ENCODE measurements at regions not wholly inside any gene's neighbourhood (a gene's known extent, or its start where the extent isn't known, plus 50 kb on each side); places are given as distances from the start of the nearest gene placed in this dataset.

DNA sequence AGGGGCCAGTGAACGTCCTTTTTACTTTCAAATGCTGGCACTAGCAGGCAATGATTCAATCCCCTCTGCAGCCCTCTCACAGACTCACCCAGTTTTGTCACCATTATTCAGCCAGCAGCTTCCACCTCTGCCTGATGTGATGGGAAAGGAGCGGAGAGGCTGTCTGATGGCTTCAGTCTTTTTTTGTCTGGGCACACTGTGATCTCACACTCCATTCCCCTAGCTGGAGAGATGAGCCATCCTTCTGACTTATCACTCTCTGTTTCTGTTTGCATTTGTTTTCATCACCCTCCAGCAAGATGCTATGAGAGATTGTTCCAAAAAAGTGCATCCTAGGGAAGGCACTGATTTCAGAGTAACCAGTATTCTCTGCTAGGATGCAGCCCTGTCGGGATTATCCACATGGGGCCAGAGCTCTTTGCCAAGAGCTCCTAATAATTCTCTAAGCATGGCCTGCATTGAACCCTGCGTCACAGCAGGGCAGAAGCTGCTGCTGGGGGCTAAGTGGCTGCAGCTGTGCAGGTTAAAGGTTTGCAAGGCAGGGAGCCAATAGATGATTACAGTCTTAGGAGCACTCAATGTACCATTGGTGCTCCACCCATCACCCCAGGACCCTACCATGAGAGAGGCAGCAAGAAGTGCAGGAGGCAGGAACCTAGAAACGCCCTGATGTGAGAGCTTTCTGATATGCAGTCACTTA, 236.1 kb upstream of the C16orf82 start:
- TF ChIP-seq POLR2A (IDR thresholded peaks at IDR 0.05): no peak
- no peak for TF ChIP-seq CTCF (IDR thresholded peaks at IDR 0.05)
- no peak for TF ChIP-seq POLR2AphosphoS5 (IDR thresholded peaks at IDR 0.05; ENCODE audit: insufficient read depth in 1 of 2, low read depth in 1 of 2)

Measured in vagina (tissue), 2 donors.